K562 (cell line): ENCODE measurements at regions not wholly inside any gene's neighbourhood (a gene's known extent, or its start where the extent isn't known, plus 50 kb on each side); places are given as distances from the start of the nearest gene placed in this dataset.

Experiments
- ADNP ChIP-seq: fragments of 200-800 bp; sonication (Bioruptor generic); IDR thresholded peaks from 2 replicates; pipeline ENCODE4 v1.6.1; 2016; ENCODE audit warnings: missing genetic modification characterization, missing compliant biosample characterization
- CEBPB ChIP-seq: fragments of 450-650 bp; IDR thresholded peaks from 2 replicates; pipeline ENCODE4 v1.6.1; 2016; ENCODE audit warnings: missing genetic modification characterization, missing compliant biosample characterization
- CTCF ChIP-seq, 3 experiments: IDR thresholded peaks in 2 of 3; conservative IDR thresholded peaks in 1 of 3; 2 replicates each; pipeline ENCODE4 v1.5.1; 2011 to 2012; ENCODE audit warnings: low read length in 3 of 3, mild to moderate bottlenecking in 3 of 3, control low read depth in 2 of 3, improper control_type of control experiment in 1 of 3, inconsistent platforms in 1 of 3, low read depth in 1 of 3, mixed read lengths in 1 of 3, moderate library complexity in 1 of 3; ENCODE audit not compliant: insufficient read depth in 2 of 3
- FOXM1 ChIP-seq, 2 experiments: fragments of 450-650 bp in 1 of 2; sonication (generic) in 1 of 2; formaldehyde crosslinking in 1 of 2; IDR thresholded peaks; 2 replicates each; pipeline versions ENCODE4 v1.6.1 to v1.9.0; 2017 to 2022; ENCODE audit warnings: low read depth in 2 of 2, mild to moderate bottlenecking in 2 of 2, missing genetic modification reagents in 1 of 2, moderate library complexity in 1 of 2
- LCOR ChIP-seq: sonication (generic); formaldehyde crosslinking; IDR thresholded peaks from 2 replicates; pipeline ENCODE4 v1.8.0; 2022; ENCODE audit warnings: mild to moderate bottlenecking, missing genetic modification reagents
- MAX ChIP-seq: sonication (generic); formaldehyde crosslinking; IDR thresholded peaks from 2 replicates; pipeline ENCODE4 v1.9.0; 2022; ENCODE audit warnings: mild to moderate bottlenecking, missing genetic modification reagents
- NBN ChIP-seq: fragments of 450-650 bp; IDR thresholded peaks from 2 replicates; pipeline ENCODE4 v1.6.1; 2016; ENCODE audit warnings: low read depth, mild to moderate bottlenecking
- PHF20 ChIP-seq: fragments of 450-650 bp; IDR thresholded peaks from 2 replicates; pipeline ENCODE4 v1.6.1; 2018; ENCODE audit not compliant: partially characterized antibody
- RAD21 ChIP-seq, 2 experiments: fragments of 250-450 bp in 1 of 2; fragments of 450-650 bp in 1 of 2; sonication (Bioruptor Pico) in 1 of 2; formaldehyde crosslinking in 1 of 2; IDR thresholded peaks in 1 of 2; conservative IDR thresholded peaks in 1 of 2; 2 replicates each; pipeline versions ENCODE4 v1.4.0 to v1.8.0; 2020 to 2022; ENCODE audit warnings: mild to moderate bottlenecking in 2 of 2, moderate library complexity in 1 of 2
- SMAD1 ChIP-seq: fragments of 150-350 bp; IDR thresholded peaks from 2 replicates; pipeline ENCODE4 v1.6.1; 2014; ENCODE audit warnings: low read length, low read depth; ENCODE audit not compliant: partially characterized antibody
- TEAD4 ChIP-seq, 2 experiments: sonication (generic) in 1 of 2; formaldehyde crosslinking in 1 of 2; IDR thresholded peaks; 2 replicates each; pipeline versions ENCODE4 v1.6.1 to v1.8.0; 2012 to 2022; ENCODE audit warnings: borderline replicate concordance in 1 of 2, inconsistent platforms in 1 of 2, low read length in 1 of 2, mild to moderate bottlenecking in 1 of 2, missing genetic modification reagents in 1 of 2
- THAP12 ChIP-seq: fragments of 250-450 bp; sonication (Bioruptor Pico); IDR thresholded peaks from 2 replicates; pipeline ENCODE4 v1.9.0; 2021; ENCODE audit warnings: mild to moderate bottlenecking, inconsistent platforms
- THRAP3 ChIP-seq: fragments of 450-650 bp; IDR thresholded peaks from 2 replicates; pipeline ENCODE4 v1.6.1; 2016; ENCODE audit warnings: mild to moderate bottlenecking, inconsistent platforms, borderline replicate concordance
- ZNF263 ChIP-seq: sonication (generic); formaldehyde crosslinking; IDR thresholded peaks from 2 replicates; pipeline ENCODE4 v1.8.0; 2022; ENCODE audit warnings: mild to moderate bottlenecking, missing genetic modification reagents, borderline replicate concordance

- no peak for TF ChIP-seq RAD21 (CRISPR knock-in tag; conservative IDR thresholded peaks at IDR 0.05 in 1 of 2, IDR thresholded peaks at IDR 0.05 in 1 of 2)
- TF ChIP-seq THRAP3 = no peak
- no peak for TF ChIP-seq LCOR (CRISPR knock-in tag)
- TF ChIP-seq NBN = no peak
- TF ChIP-seq FOXM1 (IDR thresholded peaks at IDR 0.05; ENCODE audit: low read depth) = no peak
- no peak for TF ChIP-seq FOXM1 (CRISPR knock-in tag; IDR thresholded peaks at IDR 0.05; ENCODE audit: low read depth)
- no peak for TF ChIP-seq CTCF (IDR thresholded peaks at IDR 0.05 in 2 of 3, conservative IDR thresholded peaks at IDR 0.05 in 1 of 3; ENCODE audit: insufficient read depth in 2 of 3, low read depth in 1 of 3, low read length in 3 of 3)
- TF ChIP-seq ZNF263 = no peak
- no peak for TF ChIP-seq THAP12
- no peak for TF ChIP-seq MAX
- no peak for TF ChIP-seq PHF20
- no peak for TF ChIP-seq SMAD1
- no peak for TF ChIP-seq TEAD4 (IDR thresholded peaks at IDR 0.05; ENCODE audit: low read length)
- TF ChIP-seq TEAD4 (CRISPR knock-in tag; IDR thresholded peaks at IDR 0.05; ENCODE audit: borderline replicate concordance) = no peak
- no peak for TF ChIP-seq CEBPB (tag)
- TF ChIP-seq ADNP = no peak
These were observed 993.2 kb downstream of the BCL11B start for GRCh38 chr14:98278800-98279199.
